Uterus (tissue), 2 donors: ENCODE measurements at regions not wholly inside any gene's neighbourhood (a gene's known extent, or its start where the extent isn't known, plus 50 kb on each side); places are given as distances from the start of the nearest gene placed in this dataset.

ENCODE experiments used
- CTCF ChIP-seq, 4 experiments: fragments of 200-600 bp in 2 of 4; fragments of 450-650 bp in 2 of 4; sonication (generic) in 2 of 4; IDR thresholded peaks; one replicate each; pipeline ENCODE4 v1.5.1; 2016 to 2019; ENCODE audit warnings: antibody characterized with exemption in 4 of 4, mild to moderate bottlenecking in 2 of 4, moderate library complexity in 1 of 4
- POLR2A ChIP-seq, 2 donors: fragments of 450-650 bp; IDR thresholded peaks; one replicate each; pipeline ENCODE4 v1.6.1; 2016; ENCODE audit warnings: antibody characterized with exemption in 2 of 2, mild to moderate bottlenecking in 1 of 2, moderate library complexity in 1 of 2

GRCh38 chr10:10813656-10814055, 204.0 kb upstream of the CELF2 start:
- no peak for TF ChIP-seq POLR2A (IDR thresholded peaks at IDR 0.05)
- TF ChIP-seq CTCF (IDR thresholded peaks at IDR 0.05) = no peak
